ENCODE measurements at regions not wholly inside any gene's neighbourhood (a gene's known extent, or its start where the extent isn't known, plus 50 kb on each side); places are given as distances from the start of the nearest gene placed in this dataset.

- ATAC-seq (replicated peaks) (no peak), DNase-seq (no peak)
- no peak overlapping the region for H3K4me3 Mint-ChIP-seq
- H3K9me3 Mint-ChIP-seq, result peaks cover 0 to 8% of the 10 kb centered on the region in 2 donors
- no peaks in the 10 kb centered on the region for H3K36me3 Mint-ChIP-seq
- no peaks in the 10 kb centered on the region for H3K27me3 Mint-ChIP-seq
- no peaks in the 10 kb centered on the region for H3K4me1 Mint-ChIP-seq
- no peak overlapping the region for H3K27ac Mint-ChIP-seq
These were observed 55.1 kb upstream of the LAMA2 start for GRCh38 chr6:128827675-128828464.

GRCh38 chr6:128826606-128827005 is 56.3 kb upstream of the LAMA2 start:
- Mint-ChIP-seq H3K9me3 (peaks cover 0 to 6% of the 10 kb centered on the region in 2 donors), H3K27ac (no peak overlapping the region), H3K27me3 (no peaks in the 10 kb centered on the region), H3K4me3 (no peak overlapping the region), H3K36me3 (no peaks in the 10 kb centered on the region), H3K4me1 (no peaks in the 10 kb centered on the region)
- ATAC-seq (replicated peaks), result no peak
- no peak for DNase-seq

GRCh38 chr6:128822271-128822670 is 60.7 kb upstream of the LAMA2 start:
- H3K9me3 Mint-ChIP-seq, result peaks cover 0 to 1% of the 10 kb centered on the region in 2 donors
- H3K4me3 Mint-ChIP-seq, result no peak overlapping the region
- no peaks in the 10 kb centered on the region for H3K27me3 Mint-ChIP-seq
- no peaks in the 10 kb centered on the region for H3K4me1 Mint-ChIP-seq
- DNase-seq, result no peak
- no peaks in the 10 kb centered on the region for H3K36me3 Mint-ChIP-seq
- ATAC-seq (replicated peaks), result no peak
- no peak overlapping the region for H3K27ac Mint-ChIP-seq

- H3K27ac Mint-ChIP-seq, result no peak overlapping the region
- H3K9me3 Mint-ChIP-seq, result peaks cover 0 to 1% of the 10 kb centered on the region in 2 donors
- H3K4me3 Mint-ChIP-seq, result no peak overlapping the region
- no peaks in the 10 kb centered on the region for H3K4me1 Mint-ChIP-seq
- no peak for ATAC-seq (replicated peaks)
- no peaks in the 10 kb centered on the region for H3K27me3 Mint-ChIP-seq
- H3K36me3 Mint-ChIP-seq, result no peaks in the 10 kb centered on the region
- DNase-seq, result no peak
These were observed 61.8 kb upstream of the LAMA2 start for GRCh38 chr6:128821116-128821515.

- Mint-ChIP-seq H3K27ac (no peak overlapping the region), H3K9me3 (peaks cover 0 to 2% of the 10 kb centered on the region in 2 donors), H3K4me1 (no peaks in the 10 kb centered on the region), H3K27me3 (no peaks in the 10 kb centered on the region), H3K36me3 (no peaks in the 10 kb centered on the region), H3K4me3 (no peak overlapping the region)
- ATAC-seq (replicated peaks), result no peak
- no peak for DNase-seq
These were observed 74.1 kb upstream of the LAMA2 start for GRCh38 chr6:128808856-128809255.

GRCh38 chr6:128807577-128807976 is 75.4 kb upstream of the LAMA2 start:
- peak in 1 of 2 donors; percentile 22 for ATAC-seq (replicated peaks)
- DNase-seq, result no peak
- H3K4me1 Mint-ChIP-seq, result no peaks in the 10 kb centered on the region

GRCh38 chr6:128806261-128806660 is 76.7 kb upstream of the LAMA2 start:
- Mint-ChIP-seq H3K36me3 (no peaks in the 10 kb centered on the region), H3K27ac (no peak overlapping the region), H3K27me3 (no peaks in the 10 kb centered on the region), H3K4me1 (no peaks in the 10 kb centered on the region), H3K9me3 (peaks cover 2 to 7% of the 10 kb centered on the region in 2 donors), H3K4me3 (no peak overlapping the region)
- no peak for ATAC-seq (replicated peaks)
- no peak for DNase-seq

More at GRCh38 chr6:128807577-128807976, 75.4 kb upstream of the LAMA2 start:
- Mint-ChIP-seq H3K27ac (no peak overlapping the region), H3K27me3 (no peaks in the 10 kb centered on the region), H3K4me3 (no peak overlapping the region), H3K9me3 (peaks cover 0 to 2% of the 10 kb centered on the region in 2 donors), H3K36me3 (no peaks in the 10 kb centered on the region)

GRCh38 chr6:128803911-128804310 is 79.0 kb upstream of the LAMA2 start:
- no peak for ATAC-seq (replicated peaks)
- Mint-ChIP-seq H3K4me1 (no peaks in the 10 kb centered on the region), H3K9me3 (peaks cover 2 to 7% of the 10 kb centered on the region in 2 donors), H3K36me3 (no peaks in the 10 kb centered on the region), H3K27ac (no peak overlapping the region), H3K27me3 (no peaks in the 10 kb centered on the region), H3K4me3 (no peak overlapping the region)
- no peak for DNase-seq

GRCh38 chr6:128801621-128802020 is 81.3 kb upstream of the LAMA2 start:
- Mint-ChIP-seq H3K36me3 (no peaks in the 10 kb centered on the region), H3K4me3 (no peak overlapping the region), H3K27ac (no peak overlapping the region), H3K9me3 (peaks cover 2 to 7% of the 10 kb centered on the region in 2 donors), H3K27me3 (no peaks in the 10 kb centered on the region), H3K4me1 (no peaks in the 10 kb centered on the region)
- no peak for DNase-seq
- ATAC-seq (replicated peaks), result no peak

- ATAC-seq (replicated peaks) (no peak), DNase-seq (no peak)
- peaks cover 4 to 6% of the 10 kb centered on the region in 2 donors for H3K9me3 Mint-ChIP-seq
- no peaks in the 10 kb centered on the region for H3K36me3 Mint-ChIP-seq
- H3K27me3 Mint-ChIP-seq, result no peaks in the 10 kb centered on the region
- no peak overlapping the region for H3K27ac Mint-ChIP-seq
- no peaks in the 10 kb centered on the region for H3K4me1 Mint-ChIP-seq
- H3K4me3 Mint-ChIP-seq, result no peak overlapping the region
These were observed 98.7 kb upstream of the LAMA2 start for GRCh38 chr6:128784266-128784665.

GRCh38 chr6:128768187-128768586 is 114.8 kb upstream of the LAMA2 start:
- no peaks in the 10 kb centered on the region for H3K4me1 Mint-ChIP-seq

GRCh38 chr6:128767705-128768104 is 115.2 kb upstream of the LAMA2 start:
- Mint-ChIP-seq H3K4me1 (no peaks in the 10 kb centered on the region), H3K27ac (no peak overlapping the region), H3K36me3 (no peaks in the 10 kb centered on the region), H3K9me3 (peaks cover 6 to 18% of the 10 kb centered on the region in 2 donors), H3K4me3 (no peak overlapping the region), H3K27me3 (no peaks in the 10 kb centered on the region)
- no peak for ATAC-seq (replicated peaks)
- no peak for DNase-seq

More at GRCh38 chr6:128768187-128768586, 114.8 kb upstream of the LAMA2 start:
- Mint-ChIP-seq H3K27ac (no peak overlapping the region), H3K36me3 (no peaks in the 10 kb centered on the region), H3K9me3 (peaks cover 9 to 18% of the 10 kb centered on the region in 2 donors), H3K27me3 (no peaks in the 10 kb centered on the region), H3K4me3 (no peak overlapping the region)
- no peak for DNase-seq
- ATAC-seq (replicated peaks), result no peak

GRCh38 chr6:128767150-128767549 is 115.8 kb upstream of the LAMA2 start:
- H3K36me3 Mint-ChIP-seq, result no peaks in the 10 kb centered on the region
- ATAC-seq (replicated peaks) (no peak), DNase-seq (no peak)
- no peak overlapping the region for H3K4me3 Mint-ChIP-seq
- peaks cover 6 to 18% of the 10 kb centered on the region in 2 donors for H3K9me3 Mint-ChIP-seq
- H3K27ac Mint-ChIP-seq, result no peak overlapping the region
- H3K27me3 Mint-ChIP-seq, result no peaks in the 10 kb centered on the region
- H3K4me1 Mint-ChIP-seq, result no peaks in the 10 kb centered on the region

GRCh38 chr6:128763599-128764300 is 119.2 kb upstream of the LAMA2 start:
- Mint-ChIP-seq H3K27me3 (peaks cover 0 to 3% of the 10 kb centered on the region in 2 donors), H3K27ac (no peak overlapping the region), H3K4me1 (no peaks in the 10 kb centered on the region), H3K9me3 (peaks cover 6 to 11% of the 10 kb centered on the region in 2 donors), H3K36me3 (no peaks in the 10 kb centered on the region), H3K4me3 (no peak overlapping the region)
- DNase-seq (no peak), ATAC-seq (replicated peaks) (no peak)

- Mint-ChIP-seq H3K9me3 (peaks cover 1 to 3% of the 10 kb centered on the region in 2 donors), H3K4me1 (no peaks in the 10 kb centered on the region), H3K36me3 (no peaks in the 10 kb centered on the region), H3K27ac (no peak overlapping the region), H3K4me3 (no peak overlapping the region), H3K27me3 (peaks cover 0 to 3% of the 10 kb centered on the region in 2 donors)
- no peak for DNase-seq
- no peak for ATAC-seq (replicated peaks)
These were observed 123.0 kb upstream of the LAMA2 start for GRCh38 chr6:128759901-128760300.
